ENCODE measurements at regions not wholly inside any gene's neighbourhood (a gene's known extent, or its start where the extent isn't known, plus 50 kb on each side); places are given as distances from the start of the nearest gene placed in this dataset.
"Not testable (repeated sequence)": the region's sequence is repeated elsewhere in the genome, so short reads cannot be mapped to it uniquely, and the experiment has no call there.

DNA sequence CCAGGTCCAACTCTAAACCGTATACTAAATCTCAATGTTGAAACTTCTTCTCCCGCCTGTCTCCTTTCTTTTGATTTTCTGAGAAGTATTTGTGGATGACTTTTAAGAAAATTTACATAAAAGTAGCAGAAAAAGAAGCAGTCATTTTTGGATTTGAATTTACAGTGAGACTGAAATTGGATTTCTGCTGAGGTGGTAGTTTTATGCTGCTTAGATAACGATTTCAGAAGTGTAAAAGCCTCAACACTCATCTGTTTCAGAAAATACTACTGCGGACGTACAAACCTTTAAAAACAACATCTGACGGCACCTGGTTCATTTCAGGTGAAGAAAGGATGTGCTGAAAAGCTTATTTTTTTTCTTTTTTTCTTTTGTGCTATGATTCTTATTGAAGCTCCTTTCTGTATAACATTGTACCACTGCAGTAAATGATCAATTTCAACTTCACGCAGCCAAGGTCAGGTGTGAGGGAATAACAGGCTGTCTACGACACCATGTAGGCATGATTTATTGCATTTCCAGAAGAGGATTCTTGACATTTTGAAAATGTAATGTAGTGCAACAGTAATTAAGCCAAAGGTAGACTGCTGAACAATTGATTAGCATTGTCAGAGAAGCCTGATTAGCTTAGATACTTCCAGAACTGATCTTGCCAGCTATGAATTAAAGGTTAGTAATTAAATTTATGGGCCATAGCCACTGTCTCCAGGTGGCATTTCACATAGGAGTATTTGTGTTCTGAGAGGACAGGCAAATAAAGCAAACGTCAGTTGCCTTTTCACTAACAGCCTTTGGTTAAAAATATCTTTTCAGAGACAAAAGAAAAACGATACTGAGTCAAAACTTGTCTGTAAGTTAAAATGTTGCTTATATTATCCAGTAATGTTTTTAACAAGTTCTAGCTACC lies 134.6 kb upstream of the KBTBD8 start:
- peak; percentile 41 for DNase-seq

GRCh38 chr3:66884659-66885058 lies 113.4 kb upstream of the KBTBD8 start:
- no peak for DNase-seq

DNA sequence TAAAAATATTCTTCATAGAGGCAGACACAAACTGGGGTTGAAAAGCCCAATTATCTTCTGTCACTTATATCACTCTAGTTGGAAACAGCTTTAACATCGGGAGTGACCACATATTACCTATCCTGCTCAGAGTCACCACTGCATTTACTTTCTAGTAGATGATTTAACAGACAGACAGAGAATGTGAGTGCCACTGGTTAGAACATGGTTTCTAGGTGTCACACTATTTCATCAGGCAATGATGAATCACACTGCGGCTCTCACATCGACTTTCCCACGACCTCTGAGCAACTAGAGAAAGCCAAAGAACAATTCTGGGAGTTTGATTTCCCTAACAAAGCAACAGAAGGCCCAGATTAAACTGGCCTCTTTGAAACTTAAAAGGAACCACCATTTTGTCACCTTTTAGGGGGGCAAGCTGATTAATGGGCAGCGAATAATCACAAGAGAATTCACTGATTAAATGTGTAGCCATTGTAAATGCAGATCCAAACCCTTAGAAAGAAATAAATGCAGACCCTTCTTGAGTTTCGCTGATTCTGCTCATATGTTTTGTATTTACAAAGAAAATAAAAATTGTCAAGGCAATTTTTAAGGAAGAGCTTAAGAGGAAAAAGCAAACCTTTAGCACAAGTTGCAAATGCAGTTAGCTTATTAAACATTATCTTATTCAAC lies 112.6 kb upstream of the KBTBD8 start:
- no peak for DNase-seq

- DNase-seq: no peak
These were observed 108.2 kb upstream of the KBTBD8 start for GRCh38 chr3:66889750-66890494.

GRCh38 chr3:66898155-66898554 lies 100.0 kb upstream of the KBTBD8 start:
- no peak for DNase-seq

DNA sequence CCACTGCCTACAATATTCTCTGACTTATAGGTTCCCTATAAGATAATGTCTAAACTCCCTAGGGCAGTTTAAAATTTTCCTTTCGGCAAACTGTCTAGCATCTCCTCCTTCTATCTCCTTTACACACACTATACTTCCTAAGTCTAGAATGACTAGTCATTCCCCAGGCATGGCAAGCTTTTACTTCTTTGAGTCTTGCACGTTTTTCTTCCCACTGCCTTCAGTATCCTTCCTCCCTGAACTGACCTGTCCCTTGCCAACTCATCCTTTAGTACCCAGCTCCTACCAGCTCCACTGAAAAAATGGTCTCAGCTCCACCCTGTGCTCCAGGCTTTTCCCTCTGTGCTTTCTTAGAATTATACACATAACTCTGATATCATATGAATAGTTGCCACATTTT lies 93.8 kb upstream of the KBTBD8 start:
- DNase-seq: no peak

- DNase-seq: no peak
These were observed 93.1 kb upstream of the KBTBD8 start for GRCh38 chr3:66904831-66905493.

DNA sequence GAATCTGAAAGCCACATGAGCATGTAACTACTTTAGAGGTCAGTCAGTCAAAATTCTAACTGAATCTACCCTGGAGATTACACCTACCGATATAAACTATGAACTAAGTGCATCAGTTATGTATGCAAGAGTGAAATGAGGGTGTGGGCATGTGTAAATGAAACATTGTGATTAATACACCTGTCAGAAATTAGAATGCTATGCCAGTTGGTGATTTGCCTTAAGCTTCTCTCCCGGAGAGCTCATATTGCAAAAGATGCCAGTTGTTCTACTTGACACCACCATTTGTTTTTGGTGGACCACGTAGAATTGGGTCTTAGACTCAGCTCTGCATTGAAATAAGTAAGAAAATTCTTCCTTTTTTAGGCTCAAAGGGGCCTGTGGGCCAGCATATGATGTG lies 91.0 kb upstream of the KBTBD8 start:
- DNase-seq: no peak

DNA sequence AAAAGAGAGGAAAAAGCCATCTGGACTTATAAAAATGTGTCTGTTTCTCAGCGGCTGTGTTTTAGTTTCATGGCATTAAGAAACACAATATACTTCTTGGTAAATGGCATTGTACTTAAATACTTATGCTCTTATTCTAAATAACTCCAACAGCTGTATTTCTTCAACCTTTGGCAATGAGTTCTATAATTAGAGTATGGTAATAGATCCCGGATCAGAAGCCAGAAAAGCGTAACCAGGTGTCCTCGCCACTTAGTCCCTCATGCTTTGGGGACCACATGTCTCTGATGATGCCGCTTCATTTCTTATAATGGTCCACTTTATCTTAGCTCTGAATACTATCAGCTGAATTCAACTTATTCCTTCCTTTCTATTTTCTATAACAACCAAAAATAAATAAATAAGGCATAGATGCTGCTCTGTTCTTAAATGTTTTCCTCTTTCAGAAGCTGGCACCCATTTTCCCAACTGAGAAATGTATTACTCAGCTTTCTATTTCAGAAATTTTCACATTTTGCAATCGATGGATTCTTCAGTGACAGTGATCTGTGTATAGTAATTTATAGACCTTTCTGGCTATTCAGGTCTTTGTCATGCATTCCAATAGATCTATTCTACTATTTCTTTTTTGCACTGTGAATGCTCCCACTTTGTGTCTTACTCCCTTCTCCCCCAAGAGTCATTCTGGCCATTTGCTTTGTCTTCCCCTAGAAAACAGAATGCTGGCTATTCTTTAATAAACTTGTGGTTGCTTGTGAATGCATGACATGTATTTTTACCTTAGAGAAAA lies 87.6 kb upstream of the KBTBD8 start:
- no peak for DNase-seq

- no peak for DNase-seq
These were observed 85.8 kb upstream of the KBTBD8 start for GRCh38 chr3:66912306-66912705.

- no peak for DNase-seq
These were observed 76.0 kb upstream of the KBTBD8 start for GRCh38 chr3:66922058-66922457.

- no peak for DNase-seq
These were observed 74.1 kb upstream of the KBTBD8 start for GRCh38 chr3:66923969-66924368.

- no peak for DNase-seq
These were observed 69.9 kb upstream of the KBTBD8 start for GRCh38 chr3:66928252-66928651.

GRCh38 chr3:66931291-66931690 lies 66.8 kb upstream of the KBTBD8 start:
- no peak for DNase-seq

- no peak for DNase-seq
These were observed 66.4 kb upstream of the KBTBD8 start for GRCh38 chr3:66931699-66932098.

GRCh38 chr3:66933233-66933632 lies 64.9 kb upstream of the KBTBD8 start:
- no peak for DNase-seq

DNA sequence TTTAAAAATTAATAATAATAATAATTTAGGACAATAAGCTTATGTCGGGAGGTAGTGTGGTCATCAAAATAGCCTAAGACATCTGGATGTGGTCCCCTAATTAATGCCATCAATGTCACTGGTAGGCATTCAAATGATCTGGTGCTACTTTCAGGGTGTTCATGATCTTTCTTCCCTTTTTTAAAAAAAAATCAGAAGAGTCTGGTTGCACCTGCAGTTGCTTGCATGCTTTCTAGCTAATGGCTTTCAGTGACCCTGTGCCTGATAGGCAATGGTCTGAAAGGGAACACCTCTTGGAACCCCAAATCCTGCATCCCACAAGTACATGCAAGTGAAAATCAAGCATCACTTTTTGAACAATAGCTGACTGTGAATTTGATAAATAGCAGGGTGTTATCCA lies 64.1 kb upstream of the KBTBD8 start:
- no peak for DNase-seq

DNA sequence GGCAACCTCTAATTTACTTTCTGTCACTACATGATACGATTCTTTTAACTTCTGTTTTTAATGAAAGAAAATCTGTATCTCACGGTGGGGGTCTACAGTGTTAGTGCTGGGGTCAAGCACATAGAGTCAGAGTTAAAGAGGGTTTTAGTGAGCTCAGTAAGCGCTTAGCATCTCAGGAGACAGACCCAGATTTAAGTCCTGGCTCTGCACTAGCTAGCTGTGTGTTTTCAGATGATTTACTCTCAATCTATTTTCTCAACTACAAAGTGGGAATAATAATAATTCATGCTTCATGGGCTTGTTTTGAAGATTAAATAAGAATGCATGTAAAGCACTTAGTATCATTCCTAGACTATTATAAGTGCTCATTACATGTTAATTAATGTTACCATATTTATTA lies 63.4 kb upstream of the KBTBD8 start:
- DNase-seq: no peak

- not testable (repeated sequence) for DNase-seq
These were observed 61.1 kb upstream of the KBTBD8 start for GRCh38 chr3:66937041-66937440.

GRCh38 chr3:66938338-66938963 lies 59.7 kb upstream of the KBTBD8 start:
- peak; percentile 43 for DNase-seq

GRCh38 chr3:66948041-66948440 lies 50.1 kb upstream of the KBTBD8 start:
- DNase-seq: no peak

All from NCI-H510A treated with DMSO at 0.1 percent for 48 hours (cell line).